ENCODE measurements at regions not wholly inside any gene's neighbourhood (a gene's known extent, or its start where the extent isn't known, plus 50 kb on each side); places are given as distances from the start of the nearest gene placed in this dataset.

DNA sequence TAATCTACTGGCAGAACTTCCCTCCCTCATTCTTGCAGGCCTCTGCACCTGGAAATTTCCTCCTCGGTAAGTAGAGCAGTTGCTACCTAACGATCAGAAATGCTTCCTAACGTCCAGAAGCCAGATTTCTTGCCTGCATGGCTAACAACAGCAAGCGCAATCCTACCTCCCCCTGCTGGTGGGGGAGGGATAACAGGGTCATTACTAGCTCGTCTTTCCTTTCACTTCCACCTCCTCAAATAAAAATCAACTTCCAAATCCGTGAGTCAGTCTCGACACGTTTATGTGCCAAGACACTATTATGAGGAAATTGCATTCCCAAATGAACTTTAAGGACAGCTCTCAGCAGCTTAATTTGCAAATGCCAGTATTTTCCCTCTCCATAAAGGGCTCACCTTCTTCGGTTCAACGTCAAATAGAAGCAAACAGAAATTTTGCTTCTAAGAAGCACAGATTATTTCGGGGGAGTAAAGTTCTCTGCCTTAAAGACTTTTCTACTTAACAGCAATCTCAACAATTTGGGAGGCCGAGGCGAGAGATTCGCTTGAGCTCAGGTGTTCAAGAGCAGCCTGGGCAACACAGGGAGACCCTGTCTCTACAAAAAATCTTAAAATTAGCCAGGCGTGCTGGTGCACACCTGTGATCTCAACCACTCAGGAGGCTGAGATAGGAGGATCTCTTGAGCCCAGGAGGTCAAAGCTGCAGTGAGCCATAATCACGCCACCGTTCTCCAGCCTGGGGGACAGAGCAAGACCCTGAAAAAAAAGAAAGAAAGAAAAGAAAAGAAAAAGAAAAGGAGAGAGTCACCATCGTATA lies 188.6 kb upstream of the PSMD7 start:
- TF ChIP-seq, protein P1, sequence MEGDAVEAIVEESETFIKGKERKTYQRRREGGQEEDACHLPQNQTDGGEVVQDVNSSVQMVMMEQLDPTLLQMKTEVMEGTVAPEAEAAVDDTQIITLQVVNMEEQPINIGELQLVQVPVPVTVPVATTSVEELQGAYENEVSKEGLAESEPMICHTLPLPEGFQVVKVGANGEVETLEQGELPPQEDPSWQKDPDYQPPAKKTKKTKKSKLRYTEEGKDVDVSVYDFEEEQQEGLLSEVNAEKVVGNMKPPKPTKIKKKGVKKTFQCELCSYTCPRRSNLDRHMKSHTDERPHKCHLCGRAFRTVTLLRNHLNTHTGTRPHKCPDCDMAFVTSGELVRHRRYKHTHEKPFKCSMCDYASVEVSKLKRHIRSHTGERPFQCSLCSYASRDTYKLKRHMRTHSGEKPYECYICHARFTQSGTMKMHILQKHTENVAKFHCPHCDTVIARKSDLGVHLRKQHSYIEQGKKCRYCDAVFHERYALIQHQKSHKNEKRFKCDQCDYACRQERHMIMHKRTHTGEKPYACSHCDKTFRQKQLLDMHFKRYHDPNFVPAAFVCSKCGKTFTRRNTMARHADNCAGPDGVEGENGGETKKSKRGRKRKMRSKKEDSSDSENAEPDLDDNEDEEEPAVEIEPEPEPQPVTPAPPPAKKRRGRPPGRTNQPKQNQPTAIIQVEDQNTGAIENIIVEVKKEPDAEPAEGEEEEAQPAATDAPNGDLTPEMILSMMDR (IDR thresholded peaks at IDR 0.05; ENCODE audit: low read length): peak; percentile 72
- no peak for TF ChIP-seq EZH2 (IDR thresholded peaks at IDR 0.05; ENCODE audit: borderline replicate concordance, low read length)
